ENCODE measurements at regions not wholly inside any gene's neighbourhood (a gene's known extent, or its start where the extent isn't known, plus 50 kb on each side); places are given as distances from the start of the nearest gene placed in this dataset.

DNA sequence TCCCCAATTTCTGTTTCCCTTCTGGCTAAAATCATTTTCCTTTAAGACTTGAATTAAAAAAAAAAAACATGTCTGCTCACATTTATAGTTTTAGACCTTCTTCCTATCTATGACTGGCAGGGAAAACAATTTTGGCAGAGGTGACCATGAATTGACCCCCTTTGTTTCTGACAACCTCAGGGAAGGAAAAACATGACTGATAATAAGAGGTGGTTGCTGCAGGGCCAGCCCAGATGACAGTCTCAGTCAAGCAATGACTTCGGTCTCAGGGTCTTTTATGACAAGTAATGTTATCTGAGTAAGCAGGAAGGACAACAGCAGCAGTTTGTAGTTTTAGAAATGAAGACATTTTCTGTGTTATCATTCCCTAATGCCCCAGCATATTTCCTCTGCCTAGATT, 430.9 kb downstream of the LRIG3 start:
- TF ChIP-seq CTCF (IDR thresholded peaks at IDR 0.05; ENCODE audit: borderline replicate concordance, extremely low read depth, low read length, poor library complexity, severe bottlenecking) (no peak), EZH2 (IDR thresholded peaks at IDR 0.05; ENCODE audit: borderline replicate concordance, low read depth, low read length, severe bottlenecking) (no peak)
